Small intestine (tissue), 7 donors: ENCODE measurements at regions not wholly inside any gene's neighbourhood (a gene's known extent, or its start where the extent isn't known, plus 50 kb on each side); places are given as distances from the start of the nearest gene placed in this dataset.
"Not testable (repeated sequence)": the region's sequence is repeated elsewhere in the genome, so short reads cannot be mapped to it uniquely, and the experiment has no call there.

Source experiments
- DNase-seq, 2 donors: peaks; one replicate each; pipeline versions ENCODE4 v3.0.0 to v3.0.0-alpha.2; 2013
- FAIRE-seq: peaks from 2 replicates; lab custom pipeline; 2012; peaks lifted over from hg19 to GRCh38; lab: Jason Lieb, UNC
- H3K27ac ChIP-seq, 3 donors: one replicate each; pipeline ENCODE4 v1.5.1; 2013; ENCODE audit warnings: low read length in 2 of 3, mild to moderate bottlenecking in 2 of 3, control low read depth in 1 of 3, inconsistent platforms in 1 of 3, low read depth in 1 of 3, moderate library complexity in 1 of 3
- H3K27me3 ChIP-seq, 3 donors: one replicate each; pipeline ENCODE4 v1.6.1; 2013; ENCODE audit warnings: low read length in 3 of 3, inconsistent platforms in 1 of 3; ENCODE audit not compliant: control insufficient read depth in 3 of 3, insufficient read depth in 3 of 3
- H3K36me3 ChIP-seq, 3 donors: one replicate each; pipeline ENCODE4 v1.6.1; 2013; ENCODE audit warnings: low read length in 3 of 3, inconsistent platforms in 1 of 3, low read depth in 1 of 3, mild to moderate bottlenecking in 1 of 3, moderate library complexity in 1 of 3; ENCODE audit not compliant: control insufficient read depth in 3 of 3, insufficient read depth in 2 of 3
- H3K4me1 ChIP-seq, 3 donors: one replicate each; pipeline ENCODE4 v1.6.1; 2013; ENCODE audit warnings: low read length in 2 of 3, inconsistent platforms in 1 of 3, low read depth in 1 of 3, mild to moderate bottlenecking in 1 of 3, moderate library complexity in 1 of 3; ENCODE audit not compliant: control insufficient read depth in 3 of 3, insufficient read depth in 2 of 3
- H3K4me3 ChIP-seq, 3 donors: one replicate each; pipeline ENCODE4 v1.5.1; 2013; ENCODE audit warnings: low read length in 3 of 3, control low read depth in 1 of 3, inconsistent platforms in 1 of 3, low read depth in 1 of 3, mild to moderate bottlenecking in 1 of 3, moderate library complexity in 1 of 3
- H3K9me3 ChIP-seq, 2 donors: one replicate each; pipeline ENCODE4 v1.6.1; 2013; ENCODE audit warnings: low read depth in 1 of 2, low read length in 1 of 2; ENCODE audit not compliant: control insufficient read depth in 2 of 2, insufficient read depth in 1 of 2
- WGBS, 3 donors: extraction: QIAGEN DNeasy Blood & Tissue Kit; methylation state at CpG; one replicate each; pipeline ENCODE4 v1.1.7; 2013; 5-methylcytosine and 5-hydroxymethylcytosine counted together
- donor health status: healthy with polysubstance abuse.
- donor health status: control.
- donor health status: control.
- donor health status: Bipolar disorder and iron deficiency.
- donor health status: healthy.

DNA sequence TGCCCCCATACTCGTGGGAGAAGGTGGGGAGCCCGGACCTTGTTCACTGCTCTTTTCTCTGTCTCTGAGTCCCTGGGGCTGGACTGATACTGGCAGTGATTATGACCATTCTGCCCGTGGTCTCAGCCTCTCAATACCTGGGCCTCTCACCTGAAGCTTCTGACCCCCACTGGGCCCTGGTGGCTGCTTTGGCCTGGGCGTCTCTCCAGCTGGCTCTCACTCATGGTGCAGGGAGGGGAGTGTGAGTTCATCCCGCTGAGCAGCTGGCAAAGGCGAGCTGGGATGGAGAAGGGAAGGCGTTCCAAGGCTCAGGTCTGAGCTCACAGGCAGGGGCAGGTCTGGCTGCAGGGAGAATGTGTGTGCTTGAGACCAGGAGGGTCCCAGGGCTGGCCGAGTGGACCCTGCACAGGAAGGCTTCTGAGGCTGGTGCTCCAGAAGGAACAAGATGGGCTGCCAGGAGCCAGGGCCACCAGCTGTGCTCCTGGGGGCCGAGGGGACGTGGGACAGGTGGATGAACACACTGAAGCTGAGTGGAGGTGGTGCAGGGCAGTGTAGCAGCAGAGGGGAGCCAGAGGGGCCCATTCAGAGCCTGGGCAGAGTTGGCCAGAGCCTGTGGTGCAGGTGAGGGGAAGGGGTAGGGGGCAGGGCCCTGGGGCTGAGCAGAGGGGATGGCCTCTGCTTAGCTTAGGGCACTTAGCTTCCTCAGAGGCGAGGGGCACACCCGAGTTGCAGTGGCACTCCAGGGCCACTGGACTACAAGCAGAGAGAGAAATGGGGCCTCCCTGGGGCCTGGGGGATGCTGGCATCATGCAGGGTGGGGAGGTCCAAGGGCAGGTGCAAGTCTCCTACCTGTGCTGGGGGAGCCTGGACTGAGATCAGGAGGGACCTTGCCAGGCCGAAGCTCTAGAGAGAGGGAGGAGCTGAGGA lies 122.5 kb downstream of the TMEM121 start:
- WGBS, 3 donors, result 55 to 80% (median 56%) methylated on average over 11 to 13 of the region's 13 CpGs
- H3K36me3 ChIP-seq, H3K4me1 ChIP-seq, H3K27ac ChIP-seq, H3K4me3 ChIP-seq, DNase-seq, FAIRE-seq, H3K27me3 ChIP-seq: not testable (repeated sequence)
- peaks cover 0 to 17% of the 10 kb centered on the region in 2 donors for H3K9me3 ChIP-seq

DNA sequence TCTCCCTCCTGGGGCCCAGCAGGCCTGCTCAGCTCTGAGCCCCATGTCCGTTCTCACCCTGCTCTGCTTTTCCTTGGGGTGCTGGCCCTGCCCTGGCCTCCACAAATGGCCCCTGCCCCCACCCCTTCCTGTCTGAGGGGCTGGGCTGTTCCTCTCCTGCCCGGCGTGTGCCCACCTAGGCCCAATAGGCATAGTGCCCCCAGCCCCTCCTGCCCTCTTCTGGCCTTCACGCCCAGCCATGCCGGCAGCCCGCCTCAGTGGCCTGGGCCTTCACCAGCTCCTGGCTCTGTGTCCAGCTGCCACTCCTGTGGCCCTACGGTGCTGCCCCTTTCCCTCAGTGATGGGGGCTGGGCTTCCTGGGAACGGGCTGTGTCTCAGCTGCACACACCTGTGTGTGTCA lies 125.9 kb downstream of the TMEM121 start:
- not testable (repeated sequence) for H3K27me3 ChIP-seq, DNase-seq, FAIRE-seq, H3K27ac ChIP-seq, H3K4me1 ChIP-seq, H3K36me3 ChIP-seq, H3K4me3 ChIP-seq
- peaks cover 0 to 17% of the 10 kb centered on the region in 2 donors for H3K9me3 ChIP-seq
- 80 to 89% (median 86%) methylated on average over 6 to 8 of the region's 8 CpGs for WGBS, 3 donors

DNA sequence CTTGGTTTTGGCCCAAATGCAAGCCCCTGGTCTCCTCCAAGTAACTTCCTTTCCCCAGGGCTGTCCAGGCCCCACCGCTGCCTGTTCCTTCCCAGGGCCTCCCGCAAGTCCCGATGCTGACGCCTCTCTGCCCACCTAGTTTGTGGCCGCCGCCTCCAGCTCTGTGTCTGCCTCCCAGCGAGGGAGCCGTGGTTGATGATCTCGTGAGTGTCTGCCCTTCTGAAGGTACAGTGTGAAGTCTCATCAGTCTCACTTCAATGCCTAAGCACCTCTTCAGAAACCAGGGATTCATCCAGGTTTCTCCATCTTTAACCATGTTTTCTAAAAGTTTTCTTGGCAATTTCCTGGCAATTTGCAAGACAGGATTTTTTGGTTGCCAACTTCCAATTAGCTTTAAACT lies 127.5 kb downstream of the TMEM121 start:
- not testable (repeated sequence) for H3K4me3 ChIP-seq, H3K9me3 ChIP-seq, H3K27ac ChIP-seq, H3K27me3 ChIP-seq, FAIRE-seq, H3K4me1 ChIP-seq, H3K36me3 ChIP-seq, DNase-seq
- WGBS, 3 donors, result 72 to 84% (median 81%) methylated on average over 5 to 7 of the region's 9 CpGs

DNA sequence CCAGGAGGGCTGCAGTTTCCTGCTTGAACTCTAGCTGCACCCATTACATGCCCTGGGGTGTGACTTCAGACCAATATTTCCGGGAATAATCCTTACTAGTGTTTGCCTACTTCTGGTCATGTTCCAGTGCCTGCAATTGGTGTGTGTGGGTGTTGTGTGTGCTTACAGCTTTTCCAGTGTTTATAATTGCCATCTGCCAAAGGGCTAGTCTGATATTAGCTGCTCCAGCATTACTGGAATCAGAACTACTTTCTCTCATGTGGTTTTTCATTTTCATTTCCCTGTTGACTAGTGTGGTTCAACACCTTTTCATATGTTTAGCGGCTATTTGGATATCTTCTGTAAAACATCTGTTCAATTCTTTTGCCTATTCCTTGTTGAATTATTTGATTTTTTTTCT lies 132.9 kb downstream of the TMEM121 start:
- H3K27ac ChIP-seq, FAIRE-seq, H3K4me3 ChIP-seq, H3K36me3 ChIP-seq, H3K4me1 ChIP-seq, DNase-seq, H3K27me3 ChIP-seq, H3K9me3 ChIP-seq: not testable (repeated sequence)
- WGBS, 3 donors, result 59 to 76% (median 59%) methylated on average over 2 of the region's 2 CpGs

DNA sequence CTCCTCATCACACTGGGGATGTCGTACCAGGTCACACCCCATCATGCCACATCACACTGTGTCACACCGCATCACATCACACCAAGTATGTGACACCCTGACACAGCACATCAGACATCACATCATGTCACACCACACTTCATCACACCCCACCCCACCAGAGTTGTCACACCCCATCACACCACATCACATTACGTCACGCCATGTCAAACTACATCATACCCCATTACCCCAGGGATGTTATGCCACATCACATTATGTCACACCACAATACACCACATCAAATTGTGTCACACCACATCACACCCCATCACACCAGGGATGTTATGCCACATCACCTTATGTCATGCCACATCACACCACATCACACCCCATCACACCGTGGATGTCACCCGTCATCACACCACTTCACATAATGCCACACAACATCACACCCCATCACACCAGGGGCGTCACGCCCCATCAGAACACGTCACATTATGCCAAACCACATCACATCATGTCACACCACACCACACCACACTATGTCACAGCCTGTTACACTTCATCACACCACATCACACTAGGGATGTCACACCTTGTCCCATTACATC lies 133.6 kb downstream of the TMEM121 start:
- Histone ChIP-seq H3K4me1 (no peaks in the 10 kb centered on the region), H3K27ac (no peak overlapping the region), H3K27me3 (no peaks in the 10 kb centered on the region), H3K4me3 (no peak overlapping the region), H3K9me3 (no peaks in the 10 kb centered on the region), H3K36me3 (no peaks in the 10 kb centered on the region)
- DNase-seq (no peak), FAIRE-seq (no peak)
- 90% methylated on average over 9 of the region's 9 CpGs for WGBS, 3 donors

DNA sequence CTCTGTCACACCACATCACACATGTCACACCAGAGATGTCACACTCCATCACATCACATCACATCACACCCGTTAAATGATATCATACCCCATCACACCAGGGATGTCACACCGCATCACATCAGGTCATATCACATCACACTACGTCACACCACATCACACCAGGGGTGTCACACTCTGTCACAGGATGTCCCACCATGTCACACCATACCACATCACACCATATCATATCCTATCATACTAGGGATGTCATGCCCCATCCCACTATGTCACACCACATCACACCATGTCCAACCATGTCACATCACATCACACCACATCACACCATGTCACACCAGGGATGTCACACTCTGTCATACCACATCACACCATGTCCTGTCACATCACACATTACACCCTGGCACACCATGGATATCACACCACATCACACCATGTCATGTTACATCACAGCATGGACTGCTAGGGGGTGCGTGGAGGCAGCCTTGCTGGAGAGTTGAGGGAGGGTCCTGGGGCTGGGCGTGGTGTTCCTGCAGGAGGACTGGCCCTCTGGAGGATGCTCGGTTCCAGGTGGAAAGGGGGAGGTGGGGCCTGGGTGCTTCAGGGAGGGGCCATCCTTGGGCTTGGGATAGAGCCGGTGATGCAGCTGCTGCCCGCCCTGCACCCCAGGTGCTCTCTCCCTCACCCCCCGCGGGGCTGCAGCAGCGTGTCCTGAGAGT lies 134.6 kb downstream of the TMEM121 start:
- Histone ChIP-seq H3K9me3 (no peaks in the 10 kb centered on the region), H3K27ac (no peak overlapping the region), H3K4me1 (no peaks in the 10 kb centered on the region), H3K36me3 (no peaks in the 10 kb centered on the region), H3K27me3 (no peaks in the 10 kb centered on the region), H3K4me3 (no peak overlapping the region)
- FAIRE-seq (no peak), DNase-seq (no peak)
- 65 to 89% (median 69%) methylated on average over 7 to 10 of the region's 11 CpGs for WGBS, 3 donors

DNA sequence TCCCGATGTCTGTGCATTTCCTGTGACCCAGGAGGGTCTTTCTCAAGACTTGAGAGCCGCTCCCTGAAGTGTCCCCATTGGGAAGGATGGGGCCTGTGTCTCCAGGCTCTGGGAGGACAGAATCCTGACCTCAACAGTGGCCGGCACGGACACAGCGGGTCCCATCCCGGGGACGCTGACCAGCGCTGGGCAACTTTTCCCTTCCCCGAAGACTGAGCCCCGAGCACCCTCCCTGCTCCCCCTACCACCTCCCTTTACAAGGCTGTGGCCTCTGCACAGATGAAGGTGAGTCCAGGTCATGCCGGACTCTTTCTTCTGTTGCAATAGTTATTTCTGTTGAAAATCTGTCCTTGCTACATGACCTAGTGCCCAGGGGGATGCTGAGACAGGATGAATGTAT lies 135.7 kb downstream of the TMEM121 start:
- 72 to 90% (median 90%) methylated on average over 9 to 11 of the region's 11 CpGs for WGBS, 3 donors
- not testable (repeated sequence) for H3K27ac ChIP-seq, H3K36me3 ChIP-seq, H3K4me1 ChIP-seq, DNase-seq, H3K27me3 ChIP-seq, H3K4me3 ChIP-seq, FAIRE-seq, H3K9me3 ChIP-seq

DNA sequence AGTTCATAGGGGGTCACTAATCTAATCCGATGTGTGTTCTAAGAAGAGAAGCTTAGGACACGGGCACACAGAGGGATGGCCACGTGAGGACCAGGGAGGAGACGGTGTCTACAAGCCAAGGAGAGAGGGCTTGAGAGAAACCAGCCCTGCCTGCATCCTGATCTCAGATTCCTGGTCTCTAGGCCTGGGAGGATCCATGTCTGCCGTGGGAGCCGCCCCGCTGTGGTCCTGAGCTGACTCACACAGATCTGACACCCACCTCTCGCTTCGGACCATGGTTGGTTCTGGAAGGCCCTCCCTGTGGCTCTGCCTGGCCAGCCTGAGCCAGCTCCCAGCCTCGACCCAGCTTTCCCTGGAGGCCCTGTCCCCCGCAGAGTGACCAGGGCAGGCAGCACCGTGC lies 136.2 kb downstream of the TMEM121 start:
- H3K36me3 ChIP-seq, H3K4me3 ChIP-seq, H3K27ac ChIP-seq, H3K27me3 ChIP-seq, DNase-seq, FAIRE-seq, H3K9me3 ChIP-seq, H3K4me1 ChIP-seq: not testable (repeated sequence)
- WGBS, 3 donors, result 73 to 86% (median 75%) methylated on average over 8 to 9 of the region's 12 CpGs
